Keratinocyte (primary cell): ENCODE measurements at regions not wholly inside any gene's neighbourhood (a gene's known extent, or its start where the extent isn't known, plus 50 kb on each side); places are given as distances from the start of the nearest gene placed in this dataset.

Source experiments
- EZH2 ChIP-seq: IDR thresholded peaks from one replicate; pipeline ENCODE4 v1.6.1; 2012; ENCODE audit warnings: inconsistent platforms, mild to moderate bottlenecking, low read length, moderate library complexity
- TF ChIP-seq, protein P1 (sequence below), 3 experiments: IDR thresholded peaks in 1 of 3; conservative IDR thresholded peaks in 1 of 3; optimal IDR thresholded peaks in 1 of 3; 2 replicates in 2 of 3; 3 replicates in 1 of 3; pipeline versions ENCODE3 to v1.5.1; 2011; ENCODE audit warnings: low read length in 3 of 3, mild to moderate bottlenecking in 3 of 3, moderate library complexity in 2 of 3, control low read depth in 1 of 3, inconsistent platforms in 1 of 3; ENCODE audit not compliant: insufficient read depth in 2 of 3; ENCODE audit errors: extremely low read depth in 1 of 3

DNA sequence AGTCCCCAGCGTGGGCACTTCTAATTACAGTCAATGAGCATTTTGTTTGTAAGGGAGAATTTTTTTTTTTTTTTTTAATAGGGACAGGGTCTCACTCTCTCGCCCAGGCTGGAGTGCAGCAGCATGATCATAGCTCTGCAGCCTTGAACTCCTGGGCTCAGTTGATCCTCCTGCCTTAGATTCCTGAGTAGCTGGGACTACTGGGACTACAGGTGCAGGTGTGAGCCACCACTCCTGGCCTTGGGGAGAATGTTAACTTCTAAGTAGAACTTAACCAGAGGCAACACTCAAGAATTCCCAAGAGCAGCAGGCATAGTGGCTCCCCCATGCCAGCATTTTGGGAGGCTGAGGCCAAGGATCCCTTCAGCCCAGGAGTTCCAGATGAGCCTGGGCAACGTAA, 52.9 kb upstream of the ZNF217 start:
- TF ChIP-seq, protein P1, sequence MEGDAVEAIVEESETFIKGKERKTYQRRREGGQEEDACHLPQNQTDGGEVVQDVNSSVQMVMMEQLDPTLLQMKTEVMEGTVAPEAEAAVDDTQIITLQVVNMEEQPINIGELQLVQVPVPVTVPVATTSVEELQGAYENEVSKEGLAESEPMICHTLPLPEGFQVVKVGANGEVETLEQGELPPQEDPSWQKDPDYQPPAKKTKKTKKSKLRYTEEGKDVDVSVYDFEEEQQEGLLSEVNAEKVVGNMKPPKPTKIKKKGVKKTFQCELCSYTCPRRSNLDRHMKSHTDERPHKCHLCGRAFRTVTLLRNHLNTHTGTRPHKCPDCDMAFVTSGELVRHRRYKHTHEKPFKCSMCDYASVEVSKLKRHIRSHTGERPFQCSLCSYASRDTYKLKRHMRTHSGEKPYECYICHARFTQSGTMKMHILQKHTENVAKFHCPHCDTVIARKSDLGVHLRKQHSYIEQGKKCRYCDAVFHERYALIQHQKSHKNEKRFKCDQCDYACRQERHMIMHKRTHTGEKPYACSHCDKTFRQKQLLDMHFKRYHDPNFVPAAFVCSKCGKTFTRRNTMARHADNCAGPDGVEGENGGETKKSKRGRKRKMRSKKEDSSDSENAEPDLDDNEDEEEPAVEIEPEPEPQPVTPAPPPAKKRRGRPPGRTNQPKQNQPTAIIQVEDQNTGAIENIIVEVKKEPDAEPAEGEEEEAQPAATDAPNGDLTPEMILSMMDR (optimal IDR thresholded peaks at IDR 0.05 in 1 of 3, IDR thresholded peaks at IDR 0.05 in 1 of 3, conservative IDR thresholded peaks at IDR 0.05 in 1 of 3; ENCODE audit: extremely low read depth in 1 of 3, insufficient read depth in 2 of 3, low read length in 3 of 3), result no peak
- TF ChIP-seq EZH2, result no peak
